ENCODE measurements at regions not wholly inside any gene's neighbourhood (a gene's known extent, or its start where the extent isn't known, plus 50 kb on each side); places are given as distances from the start of the nearest gene placed in this dataset.

- no peak for TF ChIP-seq CTCF (IDR thresholded peaks at IDR 0.05)
- TF ChIP-seq POLR2A (IDR thresholded peaks at IDR 0.05), result no peak
- no peak for TF ChIP-seq POLR2AphosphoS5 (IDR thresholded peaks at IDR 0.05)
These were observed 133.8 kb upstream of the MGAT4C start for GRCh38 chr12:86389949-86390348.

Data from prostate gland (tissue), 2 donors.